H1 (cell line): ENCODE measurements at regions not wholly inside any gene's neighbourhood (a gene's known extent, or its start where the extent isn't known, plus 50 kb on each side); places are given as distances from the start of the nearest gene placed in this dataset.

Source experiments
- CTCF ChIA-PET: fragments of 300-600 bp; sonication (Branson Sonifier 250); formaldehyde crosslinking; loops from one replicate; lab custom pipeline; 2021; ENCODE audit not compliant: partially characterized antibody; lab: Charles Lee
- POLR2A ChIA-PET: fragments of 300-600 bp; sonication (Branson Sonifier 250); formaldehyde crosslinking; loops from one replicate; lab custom pipeline; 2021; ENCODE audit warnings: inconsistent platforms; ENCODE audit not compliant: partially characterized antibody; lab: Charles Lee
- DNase-seq, 2 experiments: peaks; one replicate each; pipeline versions ENCODE4 v3.0.0 to v3.0.0-alpha.2; 2010 to 2022; ENCODE audit warnings: low spot score in 2 of 2, low read depth in 1 of 2, mixed read lengths in 1 of 2
- FAIRE-seq: peaks from 2 replicates; lab custom pipeline; 2011; peaks lifted over from hg19 to GRCh38; lab: Jason Lieb, UNC
- H2AFZ ChIP-seq: 2 replicates; pipeline ENCODE4 v1.8.1; 2012; ENCODE audit warnings: low read length, inconsistent platforms
- H2AK5ac ChIP-seq: 2 replicates; pipeline ENCODE4 v1.6.1; 2013; ENCODE audit warnings: low read depth, low read length
- H2BK120ac ChIP-seq: replicated peaks from 2 replicates; pipeline ENCODE3; 2013; ENCODE audit warnings: low read depth, low read length, inconsistent platforms
- H2BK12ac ChIP-seq: 2 replicates; pipeline ENCODE4 v1.6.1; 2013; ENCODE audit warnings: low read depth, low read length
- H2BK15ac ChIP-seq: 2 replicates; pipeline ENCODE4 v1.6.1; 2013; ENCODE audit warnings: low read length
- H2BK20ac ChIP-seq: 2 replicates; pipeline ENCODE4 v1.6.1; 2013; ENCODE audit warnings: low read length
- H2BK5ac ChIP-seq: 2 replicates; pipeline ENCODE4 v1.6.1; 2013; ENCODE audit warnings: low read depth, low read length
- H3K14ac ChIP-seq: 2 replicates; pipeline ENCODE4 v1.6.1; 2013; ENCODE audit warnings: inconsistent platforms; ENCODE audit not compliant: insufficient read length
- H3K18ac ChIP-seq: 2 replicates; pipeline ENCODE4 v1.6.1; 2013; ENCODE audit warnings: low read length; ENCODE audit errors: extremely low read depth
- H3K23ac ChIP-seq: 2 replicates; pipeline ENCODE4 v1.6.1; 2013; ENCODE audit warnings: inconsistent platforms; ENCODE audit not compliant: insufficient read length
- H3K23me2 ChIP-seq: 2 replicates; pipeline ENCODE4 v1.6.1; 2013; ENCODE audit warnings: low read depth, low read length
- H3K27ac ChIP-seq: 2 replicates; pipeline ENCODE4 v1.6.1; 2011; ENCODE audit warnings: low read depth, low read length, inconsistent platforms
- H3K27me3 ChIP-seq, 4 experiments: replicated peaks in 1 of 4; 1 replicate in 1 of 4; 2 replicates in 3 of 4; pipeline versions ENCODE4 v1.6.1 to v1.8.1; 2011 to 2013; ENCODE audit warnings: low read length in 3 of 4, mild to moderate bottlenecking in 3 of 4, inconsistent platforms in 2 of 4, mixed read lengths in 2 of 4, moderate library complexity in 1 of 4; ENCODE audit not compliant: control insufficient read depth in 3 of 4, insufficient read depth in 3 of 4; ENCODE audit errors: extremely low read depth in 1 of 4
- H3K36me3 ChIP-seq, 4 experiments: 2 replicates each; pipeline versions ENCODE4 v1.6.1 to v1.8.1; 2011 to 2013; ENCODE audit warnings: mild to moderate bottlenecking in 4 of 4, low read length in 3 of 4, moderate library complexity in 2 of 4, control low read depth in 1 of 4, inconsistent platforms in 1 of 4; ENCODE audit not compliant: insufficient read depth in 4 of 4, control insufficient read depth in 2 of 4
- H3K4ac ChIP-seq: replicated peaks from 2 replicates; pipeline ENCODE3; 2013; ENCODE audit warnings: low read length, low read depth, mixed read lengths, inconsistent platforms; ENCODE audit not compliant: insufficient read length
- H3K4me1 ChIP-seq, 4 experiments: replicated peaks in 1 of 4; 1 replicate in 1 of 4; 2 replicates in 3 of 4; pipeline versions ENCODE4 v1.6.1 to v1.8.1; 2011 to 2013; ENCODE audit warnings: low read length in 3 of 4, inconsistent platforms in 2 of 4, mixed read lengths in 1 of 4; ENCODE audit not compliant: insufficient read depth in 4 of 4, control insufficient read depth in 3 of 4
- H3K4me2 ChIP-seq, 2 experiments: 2 replicates each; pipeline versions ENCODE4 v1.6.1 to v1.8.1; 2011 to 2013; ENCODE audit warnings: low read depth in 2 of 2, low read length in 2 of 2, control low read depth in 1 of 2, inconsistent platforms in 1 of 2, mild to moderate bottlenecking in 1 of 2; ENCODE audit not compliant: insufficient read depth in 1 of 2
- H3K4me3 ChIP-seq, 4 experiments: fragments of 200-600, 300-600 bp in 1 of 4; sonication (generic), shearing (Covaris generic), sonication (Bioruptor Twin) in 1 of 4; 2 replicates each; pipeline versions ENCODE4 v1.5.1 to v1.8.1; 2011 to 2016; ENCODE audit warnings: low read length in 4 of 4, low read depth in 3 of 4, control low read depth in 2 of 4, inconsistent platforms in 2 of 4, mild to moderate bottlenecking in 2 of 4, mixed read lengths in 1 of 4, moderate library complexity in 1 of 4; ENCODE audit not compliant: insufficient read depth in 2 of 4; ENCODE audit errors: extremely low read depth in 1 of 4
- H3K56ac ChIP-seq: replicated peaks from 2 replicates; pipeline ENCODE3; 2013; ENCODE audit warnings: low read depth, mild to moderate bottlenecking, mixed read lengths, low read length, inconsistent platforms; ENCODE audit not compliant: insufficient read length
- H3K79me1 ChIP-seq: 2 replicates; pipeline ENCODE4 v1.6.1; 2013; ENCODE audit warnings: low read depth, low read length, control low read depth
- H3K79me2 ChIP-seq, 2 experiments: 2 replicates each; pipeline versions ENCODE4 v1.6.1 to v1.8.1; 2012 to 2013; ENCODE audit warnings: low read length in 2 of 2, mild to moderate bottlenecking in 2 of 2, inconsistent platforms in 1 of 2; ENCODE audit not compliant: insufficient read depth in 2 of 2, control insufficient read depth in 1 of 2
- H3K9ac ChIP-seq, 4 experiments: replicated peaks in 1 of 4; 1 replicate in 1 of 4; 2 replicates in 3 of 4; pipeline versions ENCODE4 v1.6.1 to v1.8.1; 2011 to 2013; ENCODE audit warnings: low read depth in 3 of 4, low read length in 3 of 4, control low read depth in 2 of 4, mild to moderate bottlenecking in 2 of 4, moderate library complexity in 2 of 4, inconsistent platforms in 1 of 4; ENCODE audit errors: extremely low read depth in 1 of 4
- H3K9me3 ChIP-seq, 2 experiments: 2 replicates each; pipeline versions ENCODE4 v1.6.1 to v1.8.1; 2012 to 2013; ENCODE audit warnings: mild to moderate bottlenecking in 2 of 2, moderate library complexity in 2 of 2, control low read depth in 1 of 2, inconsistent platforms in 1 of 2, low read depth in 1 of 2, low read length in 1 of 2, mixed read lengths in 1 of 2; ENCODE audit not compliant: insufficient read depth in 2 of 2
- H4K20me1 ChIP-seq, 2 experiments: replicated peaks in 1 of 2; 2 replicates each; pipeline versions ENCODE3 to v1.8.1; 2011 to 2013; ENCODE audit warnings: inconsistent platforms in 2 of 2, low read length in 2 of 2, mild to moderate bottlenecking in 1 of 2; ENCODE audit not compliant: insufficient read depth in 2 of 2, control insufficient read depth in 1 of 2
- H4K5ac ChIP-seq: 2 replicates; pipeline ENCODE4 v1.6.1; 2013; ENCODE audit warnings: low read length, low read depth, mixed read lengths, inconsistent platforms; ENCODE audit not compliant: insufficient read length
- H4K8ac ChIP-seq: 2 replicates; pipeline ENCODE4 v1.8.0; 2013; ENCODE audit warnings: mild to moderate bottlenecking, moderate library complexity, low read length, inconsistent platforms; ENCODE audit not compliant: insufficient read depth; ENCODE audit errors: extremely low read depth
- H4K91ac ChIP-seq: replicated peaks from 2 replicates; pipeline ENCODE3; 2013; ENCODE audit warnings: low read length, mixed read lengths, inconsistent platforms; ENCODE audit not compliant: insufficient read length
- ASH2L ChIP-seq: fragments of 200-600, 300-600 bp; sonication (generic); IDR thresholded peaks from one replicate; pipeline ENCODE4 v1.7.1; 2017; ENCODE audit warnings: low read length
- BRCA1 ChIP-seq: IDR thresholded peaks from 2 replicates; pipeline ENCODE4 v1.6.1; 2012; ENCODE audit warnings: low read depth, low read length, improper control_type of control experiment
- CBX8 ChIP-seq: fragments of 300-800, 300-1000 bp; sonication (generic); IDR thresholded peaks from 2 replicates; pipeline ENCODE4 v1.7.1; 2016; ENCODE audit warnings: low read depth, low read length, borderline replicate concordance
- CEBPB ChIP-seq: IDR thresholded peaks from 2 replicates; pipeline ENCODE4 v1.6.1; 2012; ENCODE audit warnings: low read depth, low read length
- EZH2 ChIP-seq: fragments of 200-600 bp; sonication (generic); IDR thresholded peaks from 2 replicates; pipeline ENCODE4 v1.7.1; 2012; ENCODE audit warnings: low read depth, mild to moderate bottlenecking, moderate library complexity, low read length, inconsistent platforms; ENCODE audit not compliant: severe bottlenecking
- GTF2F1 ChIP-seq: IDR thresholded peaks from 2 replicates; pipeline ENCODE4 v1.6.1; 2012; ENCODE audit warnings: low read depth, low read length, improper control_type of control experiment, borderline replicate concordance
- POLR2A ChIP-seq, 2 experiments: IDR thresholded peaks; 1 replicate in 1 of 2; 2 replicates in 1 of 2; pipeline ENCODE4 v1.6.1; 2011; ENCODE audit warnings: low read depth in 2 of 2, low read length in 2 of 2, mild to moderate bottlenecking in 2 of 2; ENCODE audit errors: control extremely low read depth in 1 of 2
- RXRA ChIP-seq: IDR thresholded peaks from 2 replicates; pipeline ENCODE4 v1.6.1; 2011; ENCODE audit warnings: low read depth, mild to moderate bottlenecking, low read length, moderate library complexity; ENCODE audit not compliant: insufficient read depth
- SRF ChIP-seq: IDR thresholded peaks from 2 replicates; pipeline ENCODE4 v1.6.1; 2011; ENCODE audit warnings: mild to moderate bottlenecking, low read depth, low read length, moderate library complexity
- TF ChIP-seq, protein P1 (sequence below): IDR thresholded peaks from 2 replicates; pipeline ENCODE4 v1.6.1; 2011; ENCODE audit warnings: low read depth, mild to moderate bottlenecking, low read length; ENCODE audit not compliant: insufficient read depth
- TF ChIP-seq, protein P2 (sequence below): IDR thresholded peaks from 2 replicates; pipeline ENCODE4 v1.6.1; 2011; ENCODE audit warnings: low read length, improper control_type of control experiment

DNA sequence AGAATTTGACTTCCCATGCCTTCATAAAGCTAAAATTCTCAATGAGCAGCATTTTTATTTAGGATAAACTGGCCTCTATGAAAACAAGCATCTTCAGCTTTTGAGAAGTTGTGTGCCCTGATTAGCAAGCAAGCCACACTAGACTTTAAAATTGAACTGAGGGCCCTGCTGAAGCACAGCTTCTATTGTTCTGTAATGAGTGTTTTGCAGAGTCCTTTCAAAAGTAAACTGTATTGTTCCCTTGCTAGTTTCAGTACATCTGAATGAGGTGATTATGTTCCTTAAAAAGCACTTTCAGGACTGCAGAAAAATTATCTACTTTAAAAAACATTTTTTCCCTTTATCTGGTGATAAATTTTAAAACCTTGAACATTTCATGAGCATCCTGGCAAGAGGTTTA, 113.3 kb upstream of the PRPS1L1 start:
- H2BK120ac ChIP-seq: no peak overlapping the region
- no peak overlapping the region for H3K23ac ChIP-seq
- H3K79me1 ChIP-seq: no peaks in the 10 kb centered on the region
- H3K56ac ChIP-seq: no peak overlapping the region
- H4K5ac ChIP-seq: no peak overlapping the region
- no peak overlapping the region for H3K4me3 ChIP-seq
- no peak overlapping the region for H3K4ac ChIP-seq
- no peak overlapping the region for H2BK12ac ChIP-seq
- no peak overlapping the region for H2AFZ ChIP-seq
- no peak overlapping the region for H3K9ac ChIP-seq
- DNase-seq: no peak
- H3K79me2 ChIP-seq: no peaks in the 10 kb centered on the region
- H2BK5ac ChIP-seq: no peak overlapping the region
- no peaks in the 10 kb centered on the region for H3K27me3 ChIP-seq
- H4K8ac ChIP-seq: no peak overlapping the region
- FAIRE-seq: no peak
- no peaks in the 10 kb centered on the region for H3K9me3 ChIP-seq
- CTCF ChIA-PET: interaction anchor here (0.6 to 0.9 kb wide), 2 partner anchors 12 to 18 kb away, joined by 3 to 4 read pairs; no protein-coding TSS in a partner anchor
- no peak overlapping the region for H2BK20ac ChIP-seq
- H3K27ac ChIP-seq: no peak overlapping the region
- no peak overlapping the region for H2BK15ac ChIP-seq
- TF ChIP-seq EZH2 (no peak), SRF (no peak), RXRA (no peak), GTF2F1 (no peak), CEBPB (no peak), CBX8 (no peak), POLR2A (IDR thresholded peaks at IDR 0.05; ENCODE audit: control extremely low read depth in 1 of 2, low read depth in 2 of 2, low read length in 2 of 2) (no peak), BRCA1 (no peak), ASH2L (no peak)
- TF ChIP-seq, protein P1, sequence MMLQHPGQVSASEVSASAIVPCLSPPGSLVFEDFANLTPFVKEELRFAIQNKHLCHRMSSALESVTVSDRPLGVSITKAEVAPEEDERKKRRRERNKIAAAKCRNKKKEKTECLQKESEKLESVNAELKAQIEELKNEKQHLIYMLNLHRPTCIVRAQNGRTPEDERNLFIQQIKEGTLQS: no peak
- TF ChIP-seq, protein P2, sequence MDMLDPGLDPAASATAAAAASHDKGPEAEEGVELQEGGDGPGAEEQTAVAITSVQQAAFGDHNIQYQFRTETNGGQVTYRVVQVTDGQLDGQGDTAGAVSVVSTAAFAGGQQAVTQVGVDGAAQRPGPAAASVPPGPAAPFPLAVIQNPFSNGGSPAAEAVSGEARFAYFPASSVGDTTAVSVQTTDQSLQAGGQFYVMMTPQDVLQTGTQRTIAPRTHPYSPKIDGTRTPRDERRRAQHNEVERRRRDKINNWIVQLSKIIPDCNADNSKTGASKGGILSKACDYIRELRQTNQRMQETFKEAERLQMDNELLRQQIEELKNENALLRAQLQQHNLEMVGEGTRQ: no peak
- TF ChIP-seq, all 59 proteins: peak for 0
- Histone ChIP-seq H3K18ac (no peak overlapping the region), H4K91ac (no peak overlapping the region), H2AK5ac (no peak overlapping the region), H3K14ac (no peak overlapping the region), H4K20me1 (no peaks in the 10 kb centered on the region), H3K36me3 (no peaks in the 10 kb centered on the region), H3K23me2 (no peaks in the 10 kb centered on the region; the same call in 1 of the 2 replicates), H3K4me1 (peaks cover 0 to 3% (median 0%) of the 10 kb centered on the region in 4 experiments; a peak in 1 of 7 replicates), H3K4me2 (no peak overlapping the region; a peak in 1 of 4 replicates)
- POLR2A ChIA-PET: interaction anchor here (0.6 kb wide), 1 partner anchor 57 kb away, joined by 3 read pairs; no protein-coding TSS in a partner anchor
